ENCODE measurements at regions not wholly inside any gene's neighbourhood (a gene's known extent, or its start where the extent isn't known, plus 50 kb on each side); places are given as distances from the start of the nearest gene placed in this dataset.

GRCh38 chr6:25022140-25022553 lies 86.4 kb upstream of the RIPOR2 start:
- DNase-seq (ENCODE audit: low spot score) = no peak
- Histone ChIP-seq H3K27ac (ENCODE audit: low read depth in 1 of 2, low read length in 2 of 2) (no peak overlapping the region), H3K36me3 (ENCODE audit: control insufficient read depth in 4 of 4, insufficient read depth in 3 of 4, low read depth in 1 of 4, low read length in 3 of 4) (no peaks in the 10 kb centered on the region), H3K4me1 (ENCODE audit: control insufficient read depth in 4 of 4, insufficient read depth in 4 of 4, low read length in 3 of 4) (peaks cover 0 to under 1% (median 0%) of the 10 kb centered on the region in 4 donors), H3K9ac (ENCODE audit: low read depth in 1 of 2, low read length in 2 of 2) (no peak overlapping the region), H3K27me3 (ENCODE audit: control insufficient read depth in 4 of 4, insufficient read depth in 4 of 4, low read length in 3 of 4) (no peaks in the 10 kb centered on the region), H3K4me3 (ENCODE audit: low read depth in 1 of 3, low read length in 3 of 3) (no peak overlapping the region), H3K9me3 (ENCODE audit: control insufficient read depth in 4 of 4, low read length in 3 of 4) (no peaks in the 10 kb centered on the region)
- 81% methylated on average over 3 of the region's 3 CpGs for WGBS
- TF ChIP-seq TAF1 (conservative IDR thresholded peaks at IDR 0.05) = no peak
- no peak for TF ChIP-seq FOXA1 (IDR thresholded peaks at IDR 0.05)
- no peak for TF ChIP-seq HNF4G (IDR thresholded peaks at IDR 0.05)
- no peak for TF ChIP-seq RXRA (IDR thresholded peaks at IDR 0.05)
- TF ChIP-seq REST (IDR thresholded peaks at IDR 0.05) = no peak
- TF ChIP-seq EGR1 (IDR thresholded peaks at IDR 0.05; ENCODE audit: low read depth in 2 of 2) = no peak
- no peak for TF ChIP-seq ATF3 (IDR thresholded peaks at IDR 0.05)
- TF ChIP-seq GABPA (IDR thresholded peaks at IDR 0.05 in 1 of 2, conservative IDR thresholded peaks at IDR 0.05 in 1 of 2) = no peak
- no peak for TF ChIP-seq YY1 (IDR thresholded peaks at IDR 0.05)
- TF ChIP-seq JUND (IDR thresholded peaks at IDR 0.05) = no peak
- no peak for TF ChIP-seq ZBTB33 (IDR thresholded peaks at IDR 0.05)
- no peak for TF ChIP-seq NR2F2 (IDR thresholded peaks at IDR 0.05)
- TF ChIP-seq MAX (IDR thresholded peaks at IDR 0.05) = no peak
- TF ChIP-seq CTCF (IDR thresholded peaks at IDR 0.05; ENCODE audit: low read depth, low read length, missing input control) = no peak

GRCh38 chr6:25023781-25024180 lies 88.0 kb upstream of the RIPOR2 start:
- WGBS = 95% methylated on average over 22 of the region's 22 CpGs
- Histone ChIP-seq H3K9me3 (ENCODE audit: control insufficient read depth in 4 of 4, low read length in 3 of 4) (no peaks in the 10 kb centered on the region), H3K27ac (ENCODE audit: low read depth in 1 of 2, low read length in 2 of 2) (no peak overlapping the region), H3K4me1 (ENCODE audit: control insufficient read depth in 4 of 4, insufficient read depth in 4 of 4, low read length in 3 of 4) (no peaks in the 10 kb centered on the region), H3K36me3 (ENCODE audit: control insufficient read depth in 4 of 4, insufficient read depth in 3 of 4, low read depth in 1 of 4, low read length in 3 of 4) (no peaks in the 10 kb centered on the region), H3K9ac (ENCODE audit: low read depth in 1 of 2, low read length in 2 of 2) (no peak overlapping the region), H3K27me3 (ENCODE audit: control insufficient read depth in 4 of 4, insufficient read depth in 4 of 4, low read length in 3 of 4) (no peaks in the 10 kb centered on the region), H3K4me3 (ENCODE audit: low read depth in 1 of 3, low read length in 3 of 3) (no peak overlapping the region)
- DNase-seq (ENCODE audit: low spot score) = no peak
- no peak for TF ChIP-seq RAD21 (IDR thresholded peaks at IDR 0.05)
- TF ChIP-seq EGR1 (IDR thresholded peaks at IDR 0.05; ENCODE audit: low read depth in 2 of 2) = no peak
- TF ChIP-seq GABPA (IDR thresholded peaks at IDR 0.05 in 1 of 2, conservative IDR thresholded peaks at IDR 0.05 in 1 of 2) = no peak
- no peak for TF ChIP-seq RXRA (IDR thresholded peaks at IDR 0.05)
- no peak for TF ChIP-seq HNF4A (conservative IDR thresholded peaks at IDR 0.05)
- no peak for TF ChIP-seq FOXA1 (IDR thresholded peaks at IDR 0.05)
- TF ChIP-seq JUND (IDR thresholded peaks at IDR 0.05) = no peak
- no peak for TF ChIP-seq REST (IDR thresholded peaks at IDR 0.05)
- TF ChIP-seq CTCF (IDR thresholded peaks at IDR 0.05; ENCODE audit: low read depth, low read length, missing input control) = no peak
- TF ChIP-seq HNF4G (IDR thresholded peaks at IDR 0.05) = no peak
- TF ChIP-seq NR2F2 (IDR thresholded peaks at IDR 0.05) = no peak
- no peak for TF ChIP-seq MAX (IDR thresholded peaks at IDR 0.05)
- no peak for TF ChIP-seq SP1 (IDR thresholded peaks at IDR 0.05)

Data from liver (tissue), 8 donors.